ENCODE measurements at regions not wholly inside any gene's neighbourhood (a gene's known extent, or its start where the extent isn't known, plus 50 kb on each side); places are given as distances from the start of the nearest gene placed in this dataset.
A peak's percentile ranks its signal among the peaks of the same experiment; 100 is the strongest.

DNA sequence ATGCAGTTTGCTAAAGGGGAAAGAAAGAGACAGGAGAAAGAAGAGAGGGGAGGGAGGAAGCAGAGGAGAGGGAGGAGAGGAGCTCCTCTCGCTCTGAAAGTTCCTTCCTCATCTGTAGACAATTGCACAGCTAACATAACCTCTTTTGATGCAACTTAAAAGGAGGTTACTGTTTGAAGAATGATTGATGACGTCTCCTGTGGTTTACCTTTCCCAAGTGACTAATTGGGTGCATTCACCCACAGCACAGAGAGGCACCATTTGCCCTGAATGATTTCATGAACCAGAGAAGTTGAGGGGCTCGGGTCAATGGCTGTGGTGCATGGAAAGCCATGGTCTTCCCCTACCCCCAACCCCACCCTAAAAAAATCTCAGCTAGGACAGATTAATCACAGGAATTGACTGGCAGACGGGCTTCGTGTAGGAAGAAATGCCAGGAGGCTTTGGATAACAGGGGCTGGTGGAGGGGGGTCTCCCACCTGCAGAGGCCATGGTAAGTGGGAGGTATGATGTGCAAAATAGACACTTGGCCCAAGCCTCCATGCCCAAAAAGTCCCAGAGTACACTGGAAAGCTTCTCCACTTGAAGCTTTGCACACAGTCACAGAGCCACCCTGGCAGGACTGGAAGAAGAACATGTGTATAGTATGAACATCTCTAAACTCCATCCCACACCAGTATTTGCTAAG lies 213.7 kb downstream of the ANKRD60 start:
- intact Hi-C loops (cut with DNase I): no loop called here
- peak in 4 of 42 donors; percentile 9 to 17 (median 13) for DNase-seq

GRCh38 chr20:58012731-58013510 lies 215.5 kb downstream of the ANKRD60 start:
- intact Hi-C loops (cut with DNase I): no loop called here
- peak in 2 of 42 donors; percentile 35 to 40 for DNase-seq

DNA sequence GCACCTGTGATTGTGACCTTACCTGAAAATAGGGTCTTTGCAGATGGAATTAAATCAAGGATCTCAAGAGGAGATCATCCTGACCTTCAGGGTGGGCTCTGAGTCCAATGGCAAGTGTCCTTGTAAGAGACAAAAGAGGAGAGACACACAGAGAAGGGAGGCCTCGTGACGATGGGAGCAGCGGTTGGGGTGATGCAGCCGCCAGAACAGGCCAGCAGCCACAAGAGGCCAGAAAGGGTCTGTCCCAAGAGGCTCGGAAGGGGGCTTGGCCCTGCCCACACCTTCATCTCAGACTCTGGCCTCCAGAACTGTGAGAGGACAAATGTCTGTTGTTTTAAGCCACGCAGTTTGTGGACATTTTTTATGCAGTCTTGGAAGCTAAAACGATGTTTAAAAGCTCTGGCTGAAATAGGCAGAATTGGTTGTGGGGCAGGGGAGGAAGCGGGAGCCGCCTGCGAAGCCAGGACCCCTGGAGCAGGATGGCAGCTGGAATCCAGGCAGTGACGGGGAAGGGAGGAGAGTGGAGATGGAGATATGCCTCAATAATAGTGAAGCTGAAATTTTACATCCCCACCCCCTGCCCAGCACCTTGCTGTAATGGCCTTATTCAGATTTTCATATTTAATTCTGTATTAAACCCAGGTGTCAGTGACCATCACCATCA lies 216.4 kb downstream of the ANKRD60 start:
- intact Hi-C loops (cut with DNase I): no loop called here
- DNase-seq: peak in 1 of 42 donors; percentile 34

DNA sequence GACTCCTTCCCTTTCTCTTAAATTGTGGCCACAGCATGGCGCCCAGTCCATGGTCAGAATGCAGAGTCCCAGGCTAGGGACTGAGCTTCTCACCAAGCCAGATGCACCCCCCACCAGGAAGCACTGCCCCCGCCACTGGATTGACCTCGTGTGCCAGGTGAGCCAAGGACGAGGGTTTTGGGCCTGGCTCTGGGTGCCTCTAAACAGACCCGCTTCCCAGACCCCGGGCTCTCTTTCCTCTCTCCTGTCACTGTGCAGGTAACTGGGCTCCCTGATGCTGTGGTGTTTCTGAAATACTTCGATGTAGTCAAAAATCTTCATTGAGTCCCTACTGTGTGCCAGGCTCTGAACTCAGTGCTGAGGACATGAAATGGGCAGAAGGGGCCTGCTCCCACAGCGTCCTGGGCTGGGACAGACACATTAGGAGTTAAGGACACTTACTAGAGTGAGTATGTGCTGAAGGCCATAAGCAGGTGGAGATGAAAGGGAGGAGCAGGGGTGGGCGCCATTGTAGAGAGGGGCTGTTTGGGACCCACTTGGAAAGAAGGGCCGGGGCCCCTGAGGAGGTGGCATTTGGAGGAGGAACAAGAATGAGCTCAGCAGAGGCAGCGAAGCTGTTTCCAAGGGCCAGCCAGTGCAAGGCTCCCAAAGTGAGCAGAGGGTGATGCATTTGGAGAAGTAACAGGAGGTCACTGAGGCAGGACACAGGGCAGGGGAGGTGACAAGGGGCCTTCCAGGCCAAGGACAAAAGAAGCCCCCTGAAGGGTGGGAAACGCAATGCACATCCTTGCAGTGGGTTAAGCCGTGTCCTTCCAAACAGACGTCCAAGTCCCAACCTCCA lies 217.1 kb downstream of the ANKRD60 start:
- intact Hi-C loops (cut with DNase I): no loop called here
- DNase-seq: peak in 1 of 42 donors; percentile 25

GRCh38 chr20:58010666-58011065 lies 217.8 kb downstream of the ANKRD60 start:
- peak in 1 of 42 donors; percentile 8 for DNase-seq
- intact Hi-C loops (cut with DNase I): no loop called here

DNA sequence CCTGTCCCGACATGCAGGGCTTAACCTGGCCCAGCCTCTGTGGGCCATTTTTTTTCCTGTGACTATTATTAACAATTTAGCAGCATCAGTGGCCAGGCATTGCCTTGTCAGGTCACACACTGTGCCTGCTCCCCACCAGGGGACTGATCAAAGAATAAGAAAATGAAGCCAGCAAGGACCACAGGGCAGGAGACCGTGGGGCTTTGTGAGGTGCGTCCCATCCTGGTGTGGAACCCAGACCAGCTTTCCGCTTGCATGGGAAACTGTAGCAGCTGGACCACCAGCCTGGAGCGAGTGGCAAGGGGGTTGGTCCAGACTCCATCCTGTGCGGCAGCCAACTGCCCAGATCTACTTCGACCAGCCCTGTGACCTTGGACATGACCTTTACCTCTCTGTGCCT lies 218.3 kb downstream of the ANKRD60 start:
- intact Hi-C loops (cut with DNase I): no loop called here
- DNase-seq: peak in 1 of 42 donors; percentile 22

- intact Hi-C loops (cut with DNase I): no loop called here
- DNase-seq: no peak
Measured at GRCh38 chr20:58008866-58009265, 219.6 kb downstream of the ANKRD60 start.

GRCh38 chr20:58008413-58008812 lies 220.0 kb downstream of the ANKRD60 start:
- DNase-seq: peak in 2 of 42 donors; percentile 9 to 26
- intact Hi-C loops (cut with DNase I): no loop called here

DNA sequence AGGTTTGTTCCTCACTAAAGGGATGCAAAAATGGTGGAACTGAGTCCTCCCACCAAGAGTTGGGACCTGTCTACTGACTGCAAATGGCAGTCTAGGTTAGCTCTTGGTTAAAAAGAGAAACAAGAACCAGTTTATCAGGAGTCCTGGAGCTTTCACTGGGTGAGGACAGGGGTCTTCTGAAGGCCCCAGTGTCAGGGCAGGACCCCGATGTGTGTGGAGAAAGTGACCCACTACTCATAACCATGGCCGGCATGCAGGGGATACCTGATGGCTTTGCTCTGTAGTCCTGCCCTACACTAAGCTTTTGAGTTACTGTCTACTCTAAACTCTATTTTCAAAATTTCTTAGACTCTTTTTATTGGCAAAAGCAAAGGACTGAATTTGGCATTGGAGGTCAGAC lies 220.5 kb downstream of the ANKRD60 start:
- DNase-seq: peak in 3 of 42 donors; percentile 4 to 36 (median 23)
- intact Hi-C loops (cut with DNase I): no loop called here

GRCh38 chr20:58006346-58007316 lies 221.8 kb downstream of the ANKRD60 start:
- peak in 2 of 42 donors; percentile 6 to 30 for DNase-seq
- intact Hi-C loops (cut with DNase I): no loop called here

- DNase-seq: peak in 1 of 42 donors; percentile 10
- intact Hi-C loops (cut with DNase I): no loop called here
Measured at GRCh38 chr20:58005581-58006345, 222.7 kb downstream of the ANKRD60 start.

DNA sequence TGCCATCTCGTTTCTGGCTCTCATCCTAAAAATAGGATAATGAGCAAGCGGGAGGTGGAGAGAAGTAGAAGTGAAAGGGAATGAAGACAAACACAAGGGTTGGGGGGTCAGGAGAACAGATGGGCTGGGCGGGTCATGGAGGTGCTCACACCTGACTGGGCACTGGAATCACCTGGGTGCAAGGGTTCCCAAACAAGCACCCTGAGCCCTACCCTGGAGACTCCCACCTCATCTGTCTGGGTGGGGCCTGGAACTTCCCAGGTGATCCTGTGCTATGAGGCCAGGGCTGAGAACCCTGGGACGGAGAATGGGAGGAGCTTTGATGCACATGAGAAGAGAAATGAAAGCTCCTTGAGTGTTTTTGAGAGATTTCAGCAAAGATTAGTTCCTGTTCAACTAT lies 223.6 kb downstream of the ANKRD60 start:
- peak in 1 of 42 donors; percentile 13 for DNase-seq
- intact Hi-C loops (cut with DNase I): no loop called here

DNA sequence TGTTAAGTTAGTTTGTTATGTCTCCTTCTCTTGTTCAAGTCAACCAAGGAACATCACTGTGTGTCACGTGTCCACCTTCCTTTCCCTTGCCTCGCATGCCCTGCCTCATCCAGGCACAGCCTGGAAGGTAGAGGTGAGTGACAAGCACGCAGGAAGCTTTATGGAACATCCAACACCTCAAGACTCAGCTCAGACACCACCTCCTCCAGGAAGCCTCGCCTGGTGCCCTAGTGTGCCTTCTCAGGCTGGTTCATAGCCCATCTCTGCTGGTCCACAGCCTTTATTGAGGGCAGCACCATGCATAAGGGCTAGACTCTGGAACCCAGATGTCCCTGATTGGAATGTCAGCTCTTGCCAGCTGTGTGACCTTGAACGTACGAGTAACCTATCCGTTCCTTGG lies 224.3 kb downstream of the ANKRD60 start:
- no peak for DNase-seq
- intact Hi-C loops (cut with DNase I): no loop called here

- DNase-seq: peak in 1 of 42 donors; percentile 5
- intact Hi-C loops (cut with DNase I): no loop called here
Measured at GRCh38 chr20:58003525-58003924, 224.9 kb downstream of the ANKRD60 start.

GRCh38 chr20:58002901-58003300 lies 225.6 kb downstream of the ANKRD60 start:
- intact Hi-C loops (cut with DNase I): no loop called here
- DNase-seq: no peak

- DNase-seq: no peak
- intact Hi-C loops (cut with DNase I): no loop called here
Measured at GRCh38 chr20:58001946-58002345, 226.5 kb downstream of the ANKRD60 start.

DNA sequence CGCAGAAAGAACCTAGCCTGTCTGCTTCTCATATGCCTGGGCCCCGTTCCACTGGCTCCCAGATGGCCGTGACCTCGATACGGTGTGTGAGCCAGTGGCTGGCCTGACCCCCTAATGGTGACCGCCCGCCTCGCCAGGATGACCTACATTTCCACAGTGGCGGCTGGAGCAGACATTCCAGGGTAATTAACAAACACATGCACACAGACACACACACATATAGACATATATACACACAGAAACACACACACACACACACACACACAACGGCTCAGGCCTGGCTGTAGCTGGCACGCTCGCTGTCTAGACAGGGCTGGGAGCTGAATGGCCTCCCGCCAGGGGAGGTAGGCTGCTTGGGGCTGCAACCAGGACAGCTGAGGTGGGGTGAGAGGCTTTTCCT lies 227.1 kb downstream of the ANKRD60 start:
- peak in 1 of 42 donors; percentile 45 for DNase-seq
- intact Hi-C loops (cut with DNase I): no loop called here

All from head of caudate nucleus (tissue), 42 donors.